ENCODE measurements at regions not wholly inside any gene's neighbourhood (a gene's known extent, or its start where the extent isn't known, plus 50 kb on each side); places are given as distances from the start of the nearest gene placed in this dataset.

GRCh38 chr1:238811211-238811879 lies 575.0 kb upstream of the CHRM3 start (continued):
- no peak for TF ChIP-seq E2F1 (CRISPR knock-in tag; IDR thresholded peaks at IDR 0.05)
- no peak for TF ChIP-seq JUN (CRISPR knock-in tag; IDR thresholded peaks at IDR 0.05)

- ChIA-PET CTCF (no interaction called here), POLR2A (no interaction called here)
- Mint-ChIP-seq H3K27me3 (ENCODE audit: low read depth) (no peaks in the 10 kb centered on the region), H3K4me3 (no peak overlapping the region), H3K4me1 (no peaks in the 10 kb centered on the region), H3K9me3 (peaks cover 19% of the 10 kb centered on the region), H3K27ac (no peak overlapping the region), H3K36me3 (no peaks in the 10 kb centered on the region)
- ATAC-seq = no peak
- no peak for DNase-seq (ENCODE audit: low spot score)
- TF ChIP-seq CREB1 (CRISPR knock-in tag; IDR thresholded peaks at IDR 0.05) (no peak), TCF7 (CRISPR knock-in tag; IDR thresholded peaks at IDR 0.05; ENCODE audit: low read depth) (no peak), IRF1 (CRISPR knock-in tag; IDR thresholded peaks at IDR 0.05) (no peak), FOXP1 (CRISPR knock-in tag; IDR thresholded peaks at IDR 0.05; ENCODE audit: borderline replicate concordance) (no peak), GTF2I (CRISPR knock-in tag; conservative IDR thresholded peaks at IDR 0.05) (no peak), ZNF425 (CRISPR knock-in tag; conservative IDR thresholded peaks at IDR 0.05) (no peak), AFF4 (CRISPR knock-in tag; IDR thresholded peaks at IDR 0.05; ENCODE audit: borderline replicate concordance) (no peak), AR (CRISPR knock-in tag; IDR thresholded peaks at IDR 0.05) (no peak), IRF2 (CRISPR knock-in tag; IDR thresholded peaks at IDR 0.05; ENCODE audit: borderline replicate concordance, low read depth) (no peak), NR2C2 (CRISPR knock-in tag; IDR thresholded peaks at IDR 0.05) (no peak), ATF1 (CRISPR knock-in tag; IDR thresholded peaks at IDR 0.05) (no peak), USF2 (CRISPR knock-in tag; IDR thresholded peaks at IDR 0.05) (no peak), ZNF121 (CRISPR knock-in tag; IDR thresholded peaks at IDR 0.05) (no peak), ZNF423 (CRISPR knock-in tag; IDR thresholded peaks at IDR 0.05) (no peak), NFYB (CRISPR knock-in tag; conservative IDR thresholded peaks at IDR 0.05; ENCODE audit: low read depth) (no peak), ZNF317 (CRISPR knock-in tag; IDR thresholded peaks at IDR 0.05; ENCODE audit: borderline replicate concordance, low read depth) (no peak)
These were observed 595.5 kb upstream of the CHRM3 start for GRCh38 chr1:238790882-238791281.
